HFFc6 (cell line): ENCODE measurements at regions not wholly inside any gene's neighbourhood (a gene's known extent, or its start where the extent isn't known, plus 50 kb on each side); places are given as distances from the start of the nearest gene placed in this dataset.
"Not testable (repeated sequence)": the region's sequence is repeated elsewhere in the genome, so short reads cannot be mapped to it uniquely, and the experiment has no call there.

Experiments used
- DNase-seq: peaks from one replicate; pipeline ENCODE4 v3.0.0-alpha.2; 2018
- H3K27ac Mint-ChIP-seq: 2 replicates; pipeline ENCODE4 v1.8.0; 2020; ENCODE audit warnings: mild to moderate bottlenecking, mixed read lengths
- H3K27me3 Mint-ChIP-seq: 2 replicates; pipeline ENCODE4 v1.8.0; 2021; ENCODE audit warnings: mild to moderate bottlenecking, moderate library complexity, mixed read lengths; ENCODE audit not compliant: insufficient read depth
- H3K36me3 Mint-ChIP-seq: 2 replicates; pipeline ENCODE4 v1.8.0; 2021; ENCODE audit warnings: low read depth, mixed read lengths
- H3K4me1 Mint-ChIP-seq: 2 replicates; pipeline ENCODE4 v1.8.0; 2020; ENCODE audit warnings: low read depth, mixed read lengths
- H3K4me3 Mint-ChIP-seq: 2 replicates; pipeline ENCODE4 v1.8.0; 2020; ENCODE audit warnings: mild to moderate bottlenecking, moderate library complexity, mixed read lengths
- H3K9me3 Mint-ChIP-seq: 2 replicates; pipeline ENCODE4 v1.8.0; 2020; ENCODE audit warnings: mild to moderate bottlenecking, mixed read lengths
- TF ChIP-seq, protein P1 (sequence below): fragments of 200-600 bp; sonication (generic); IDR thresholded peaks from 2 replicates; pipeline ENCODE4 v1.5.0; 2021; ENCODE audit warnings: antibody characterized with exemption, mild to moderate bottlenecking

DNA sequence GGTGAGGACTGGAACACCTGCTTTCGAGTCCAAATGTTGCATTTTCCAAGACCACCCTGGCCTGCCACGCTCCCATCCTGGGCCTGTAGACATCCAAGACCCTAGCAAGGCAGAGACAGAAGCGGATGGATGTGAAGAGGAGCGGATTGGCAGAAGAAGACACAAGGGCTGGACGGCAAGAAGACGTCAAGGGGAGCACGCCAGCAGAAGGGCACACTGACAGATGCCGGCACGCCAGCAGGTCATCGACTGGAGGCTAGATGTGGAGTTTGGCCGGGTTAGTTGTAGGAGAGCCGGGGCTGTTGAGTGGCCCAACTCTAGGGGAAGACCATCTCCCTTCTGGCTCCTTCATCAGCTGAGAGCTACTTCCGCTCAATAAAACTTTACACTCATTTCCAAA, 251.6 kb downstream of the ZWINT start:
- DNase-seq = no peak
- H3K36me3 Mint-ChIP-seq = no peaks in the 10 kb centered on the region
- H3K4me3 Mint-ChIP-seq = no peak overlapping the region
- H3K27ac Mint-ChIP-seq = no peak overlapping the region
- TF ChIP-seq, protein P1, sequence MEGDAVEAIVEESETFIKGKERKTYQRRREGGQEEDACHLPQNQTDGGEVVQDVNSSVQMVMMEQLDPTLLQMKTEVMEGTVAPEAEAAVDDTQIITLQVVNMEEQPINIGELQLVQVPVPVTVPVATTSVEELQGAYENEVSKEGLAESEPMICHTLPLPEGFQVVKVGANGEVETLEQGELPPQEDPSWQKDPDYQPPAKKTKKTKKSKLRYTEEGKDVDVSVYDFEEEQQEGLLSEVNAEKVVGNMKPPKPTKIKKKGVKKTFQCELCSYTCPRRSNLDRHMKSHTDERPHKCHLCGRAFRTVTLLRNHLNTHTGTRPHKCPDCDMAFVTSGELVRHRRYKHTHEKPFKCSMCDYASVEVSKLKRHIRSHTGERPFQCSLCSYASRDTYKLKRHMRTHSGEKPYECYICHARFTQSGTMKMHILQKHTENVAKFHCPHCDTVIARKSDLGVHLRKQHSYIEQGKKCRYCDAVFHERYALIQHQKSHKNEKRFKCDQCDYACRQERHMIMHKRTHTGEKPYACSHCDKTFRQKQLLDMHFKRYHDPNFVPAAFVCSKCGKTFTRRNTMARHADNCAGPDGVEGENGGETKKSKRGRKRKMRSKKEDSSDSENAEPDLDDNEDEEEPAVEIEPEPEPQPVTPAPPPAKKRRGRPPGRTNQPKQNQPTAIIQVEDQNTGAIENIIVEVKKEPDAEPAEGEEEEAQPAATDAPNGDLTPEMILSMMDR = no peak
- H3K27me3 Mint-ChIP-seq = no peaks in the 10 kb centered on the region; the same call in 1 of the 2 replicates
- H3K4me1 Mint-ChIP-seq = no peaks in the 10 kb centered on the region
- H3K9me3 Mint-ChIP-seq = peaks cover 31% of the 10 kb centered on the region

DNA sequence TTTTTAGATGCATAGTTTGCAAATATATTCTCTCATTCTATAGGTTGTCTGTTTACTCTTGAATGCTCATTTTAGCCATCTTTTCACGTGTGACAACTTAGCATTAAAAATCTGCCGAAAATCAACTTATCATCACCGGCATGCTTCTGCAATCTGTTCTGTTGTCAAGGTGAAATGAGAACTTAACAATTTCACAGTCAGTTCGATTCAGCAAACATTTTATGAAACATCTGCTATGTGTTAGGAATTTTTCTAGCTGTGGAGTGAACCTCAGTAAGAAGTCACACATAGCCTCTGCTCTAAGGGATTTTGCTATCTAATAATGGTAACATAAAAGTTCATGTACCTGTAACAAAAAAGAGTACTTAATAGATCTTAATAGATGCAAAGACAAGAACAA, 256.1 kb downstream of the ZWINT start:
- DNase-seq = no peak
- Mint-ChIP-seq H3K27ac (no peak overlapping the region), H3K4me1 (no peaks in the 10 kb centered on the region), H3K4me3 (no peak overlapping the region), H3K36me3 (no peaks in the 10 kb centered on the region), H3K9me3 (peaks cover 30% of the 10 kb centered on the region), H3K27me3 (no peaks in the 10 kb centered on the region; the same call in 1 of the 2 replicates)
- TF ChIP-seq, protein P1 = no peak

DNA sequence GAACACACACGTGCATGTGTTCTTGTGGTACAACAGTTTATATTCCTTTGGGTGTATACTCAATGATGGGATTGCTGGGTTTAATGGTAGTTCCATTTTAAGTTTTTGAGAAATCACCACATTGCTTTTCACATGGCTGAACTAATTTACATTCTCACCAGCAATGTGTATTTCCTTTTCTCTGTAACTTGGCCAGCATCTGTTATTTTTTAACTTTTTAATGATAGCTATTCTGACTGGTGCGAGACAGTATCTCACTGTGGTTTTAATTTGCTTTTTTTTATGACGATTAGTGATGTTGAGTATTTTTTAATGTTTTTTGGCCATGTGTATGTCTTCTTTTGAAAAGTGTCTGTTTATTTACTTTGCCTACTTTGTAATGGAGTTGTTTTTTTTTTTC, 256.6 kb downstream of the ZWINT start:
- H3K27me3 Mint-ChIP-seq = no peaks in the 10 kb centered on the region; the same call in 1 of the 2 replicates
- no peak overlapping the region for H3K27ac Mint-ChIP-seq
- no peaks in the 10 kb centered on the region for H3K4me1 Mint-ChIP-seq
- TF ChIP-seq, protein P1 = no peak
- no peak for DNase-seq
- no peaks in the 10 kb centered on the region for H3K36me3 Mint-ChIP-seq
- peaks cover 26% of the 10 kb centered on the region for H3K9me3 Mint-ChIP-seq
- no peak overlapping the region for H3K4me3 Mint-ChIP-seq

DNA sequence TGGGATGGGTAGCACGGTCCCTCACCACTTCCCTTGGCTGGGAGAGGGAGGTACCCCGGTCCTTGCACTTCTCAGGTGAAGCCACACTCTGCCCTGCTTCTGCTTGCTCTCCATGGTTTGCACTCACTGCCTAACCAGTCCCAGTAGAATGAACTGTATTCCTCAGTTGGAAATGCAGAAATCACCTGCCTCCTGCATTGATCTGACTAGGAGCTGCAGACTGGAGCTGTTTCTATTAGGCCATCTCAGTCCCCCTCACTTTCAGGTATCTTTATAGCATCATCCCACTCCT, 264.9 kb downstream of the ZWINT start:
- Mint-ChIP-seq H3K27ac (no peak overlapping the region), H3K9me3 (peaks cover 35% of the 10 kb centered on the region), H3K4me3 (no peak overlapping the region), H3K4me1 (no peaks in the 10 kb centered on the region), H3K27me3 (no peaks in the 10 kb centered on the region), H3K36me3 (no peaks in the 10 kb centered on the region)
- TF ChIP-seq, protein P1 = no peak
- no peak for DNase-seq

DNA sequence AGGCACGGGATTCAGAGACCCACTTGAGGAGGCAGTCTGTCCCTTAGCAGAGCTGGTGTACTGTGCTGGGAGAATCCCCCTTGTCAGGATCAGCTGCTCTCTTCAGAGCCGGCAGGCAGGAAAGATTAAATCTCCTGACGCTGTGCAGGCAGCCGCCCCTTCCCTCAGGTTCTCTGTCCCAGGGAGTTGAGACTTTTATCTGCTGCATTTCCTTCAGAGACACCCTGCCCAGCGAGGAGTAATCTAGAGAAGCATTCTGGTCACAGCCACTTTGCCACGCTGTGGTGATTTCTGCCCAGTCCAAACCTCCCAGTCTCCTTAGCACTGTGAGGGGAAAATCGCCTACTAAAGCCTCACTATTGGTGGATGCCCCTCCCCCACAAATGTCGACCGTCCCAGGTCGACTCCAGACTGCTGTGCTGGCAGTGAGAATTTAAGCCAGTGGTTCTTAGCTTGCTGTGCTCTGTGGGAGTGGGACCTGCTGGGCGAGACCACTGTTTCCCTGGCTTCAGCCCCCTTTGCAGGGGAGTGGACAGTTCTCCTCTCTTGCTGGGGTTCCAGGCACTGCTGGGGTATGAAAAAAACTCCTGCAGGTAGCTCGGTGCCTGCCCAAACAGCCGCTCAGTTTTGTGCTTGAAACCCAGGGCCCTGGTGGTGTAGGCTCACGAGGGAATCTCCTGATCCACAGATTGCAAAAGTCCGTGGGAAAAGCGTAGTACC, 265.4 kb downstream of the ZWINT start:
- TF ChIP-seq, protein P1 = no peak
- H3K27me3 Mint-ChIP-seq = no peaks in the 10 kb centered on the region
- no peak overlapping the region for H3K4me3 Mint-ChIP-seq
- no peak overlapping the region for H3K27ac Mint-ChIP-seq
- no peaks in the 10 kb centered on the region for H3K4me1 Mint-ChIP-seq
- peaks cover 38% of the 10 kb centered on the region for H3K9me3 Mint-ChIP-seq
- no peak for DNase-seq
- peaks cover under 1% of the 10 kb centered on the region; the same call in 1 of the 2 replicates for H3K36me3 Mint-ChIP-seq

DNA sequence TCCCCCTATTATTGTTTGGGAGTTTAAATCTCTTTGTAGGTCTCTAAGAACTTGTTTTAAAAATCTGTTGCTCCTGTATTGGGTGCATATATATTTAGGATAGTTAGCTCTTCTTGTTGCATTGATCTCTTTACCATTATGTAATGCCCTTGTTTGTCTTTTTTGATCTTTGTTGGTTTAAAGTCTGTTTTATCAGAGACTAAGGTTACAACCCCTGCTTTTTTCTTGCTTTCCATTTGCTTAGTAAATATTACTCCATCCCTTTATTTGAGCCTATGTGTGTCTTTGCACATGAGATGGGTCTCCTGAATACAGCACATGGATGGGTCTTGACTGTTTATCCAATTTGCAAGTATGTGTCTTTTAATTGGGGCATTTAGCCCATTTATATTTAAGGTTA, 267.4 kb downstream of the ZWINT start:
- not testable (repeated sequence) for H3K27ac Mint-ChIP-seq, H3K36me3 Mint-ChIP-seq, H3K27me3 Mint-ChIP-seq, H3K4me1 Mint-ChIP-seq, H3K4me3 Mint-ChIP-seq, DNase-seq
- peaks cover 53% of the 10 kb centered on the region for H3K9me3 Mint-ChIP-seq
